COLO668 (cell line): ENCODE measurements at regions not wholly inside any gene's neighbourhood (a gene's known extent, or its start where the extent isn't known, plus 50 kb on each side); places are given as distances from the start of the nearest gene placed in this dataset.

Experiments used
- DNase-seq: peaks from one replicate; lab custom pipeline; 2025; ENCODE audit not compliant: unreplicated experiment; lab: John Stamatoyannopoulos, UW

DNA sequence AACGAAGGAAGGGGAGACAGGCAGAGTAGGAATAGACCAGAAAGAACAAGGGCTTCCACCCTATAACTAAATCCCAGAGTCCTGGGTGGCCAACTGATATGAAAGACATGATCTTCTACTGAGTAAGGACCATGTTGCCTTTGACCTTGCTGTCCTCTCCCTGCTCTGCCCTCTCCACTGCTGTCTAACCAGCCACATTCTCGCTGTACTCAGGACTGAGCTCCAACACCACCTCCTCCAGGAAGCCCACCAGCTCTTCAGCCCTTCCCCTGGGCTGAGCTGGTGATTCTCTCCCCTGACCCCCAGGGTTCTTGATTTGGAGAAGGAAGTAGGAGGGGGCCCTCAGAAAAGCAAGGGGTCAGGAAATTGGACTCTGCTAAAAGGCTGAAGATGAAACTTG, 159.2 kb downstream of the DICER1 start:
- DNase-seq: no peak

DNA sequence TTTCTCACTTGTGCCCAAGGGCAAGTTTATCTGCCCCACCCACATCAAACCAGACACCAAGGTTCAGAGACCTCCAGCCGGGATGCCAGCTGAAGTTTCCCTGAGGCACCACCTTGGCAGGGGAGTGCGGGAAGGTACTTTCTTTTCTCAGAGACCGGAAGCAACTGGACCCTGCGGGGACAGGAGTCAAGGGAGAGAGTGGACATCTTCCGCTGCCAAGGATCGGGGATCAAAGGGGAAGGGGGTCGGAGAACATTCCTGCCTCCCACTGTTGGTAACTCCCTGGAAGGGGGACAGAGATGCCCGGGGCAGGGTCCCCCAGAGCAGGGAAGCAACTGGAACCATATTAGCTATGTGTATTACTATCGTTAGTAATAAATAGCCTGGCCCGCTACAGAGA, 161.8 kb downstream of the DICER1 start:
- DNase-seq: no peak

DNA sequence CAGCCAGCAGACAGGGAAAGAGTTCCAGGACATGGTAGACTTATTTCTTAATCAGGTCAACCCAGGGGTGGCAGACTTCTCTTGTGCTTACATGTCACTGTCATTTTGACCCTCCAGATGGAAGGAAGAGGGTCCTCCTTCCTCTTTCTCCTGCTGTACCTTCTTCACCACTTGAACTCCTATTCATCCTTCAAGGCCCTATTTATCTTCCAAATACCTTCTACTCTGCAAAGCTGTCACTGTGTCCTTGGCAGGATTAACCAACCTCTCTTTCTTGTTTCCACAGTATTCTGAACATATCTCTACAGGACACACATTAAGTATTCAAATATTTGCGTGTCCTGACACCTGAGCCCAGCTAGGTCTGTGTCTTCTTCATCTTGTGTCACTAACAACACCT, 163.1 kb downstream of the DICER1 start:
- DNase-seq: no peak

DNA sequence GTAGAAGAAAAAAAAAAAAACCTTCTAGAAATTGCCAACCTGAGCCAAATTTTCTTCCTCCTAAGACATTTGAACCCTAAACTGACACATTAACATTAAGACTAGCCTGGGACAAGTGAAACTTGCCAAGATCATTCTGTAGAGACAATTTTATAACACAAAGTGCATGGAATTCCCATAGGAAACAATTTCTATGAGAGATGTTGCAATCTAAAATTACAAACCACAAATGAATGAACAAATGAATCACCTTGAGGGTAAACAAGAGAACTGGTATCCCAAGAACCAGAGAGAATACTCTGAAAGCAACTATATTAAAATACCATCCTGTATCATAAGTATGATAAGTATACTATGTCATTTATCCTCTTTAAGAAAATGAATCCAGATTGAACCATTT, 165.3 kb downstream of the DICER1 start:
- DNase-seq: no peak

DNA sequence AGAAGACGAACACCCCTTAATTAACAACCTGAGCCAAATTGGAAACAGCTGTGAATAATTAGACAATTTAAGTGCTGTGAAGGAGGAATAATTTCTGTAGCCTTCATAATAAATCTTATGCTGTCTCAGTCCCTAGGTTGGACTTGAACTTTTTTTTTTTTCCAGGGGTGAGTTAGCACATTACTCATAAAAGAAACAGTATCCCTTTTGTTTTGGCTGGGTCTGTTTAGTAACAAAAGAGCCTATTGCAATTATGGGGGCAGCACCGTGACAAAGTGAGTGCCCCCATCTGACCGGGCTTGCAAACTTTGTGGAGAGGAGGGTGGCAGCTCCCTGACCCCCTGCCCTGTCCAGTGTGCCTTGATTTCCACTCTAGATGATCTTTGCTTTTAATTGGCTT, 167.4 kb downstream of the DICER1 start:
- DNase-seq: no peak

DNA sequence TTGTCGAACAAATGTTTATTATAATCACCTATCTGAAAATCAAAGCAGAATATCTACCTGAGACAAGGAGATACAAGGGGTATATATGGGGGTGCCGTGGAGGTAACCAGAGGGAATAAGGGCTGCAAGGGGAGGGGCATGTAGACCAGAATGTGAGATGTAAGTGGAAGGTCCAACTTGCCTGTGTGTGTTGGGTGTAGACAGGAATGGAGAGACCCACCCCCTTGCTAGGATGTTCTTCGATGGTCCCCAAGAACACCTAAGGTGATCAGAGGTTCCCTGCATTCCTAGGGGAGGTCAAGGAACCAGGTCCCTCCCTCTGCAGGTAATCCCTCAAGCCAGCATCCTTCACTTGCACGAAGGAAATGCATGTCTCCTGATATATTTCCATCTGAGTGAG, 167.9 kb downstream of the DICER1 start:
- DNase-seq: no peak

DNA sequence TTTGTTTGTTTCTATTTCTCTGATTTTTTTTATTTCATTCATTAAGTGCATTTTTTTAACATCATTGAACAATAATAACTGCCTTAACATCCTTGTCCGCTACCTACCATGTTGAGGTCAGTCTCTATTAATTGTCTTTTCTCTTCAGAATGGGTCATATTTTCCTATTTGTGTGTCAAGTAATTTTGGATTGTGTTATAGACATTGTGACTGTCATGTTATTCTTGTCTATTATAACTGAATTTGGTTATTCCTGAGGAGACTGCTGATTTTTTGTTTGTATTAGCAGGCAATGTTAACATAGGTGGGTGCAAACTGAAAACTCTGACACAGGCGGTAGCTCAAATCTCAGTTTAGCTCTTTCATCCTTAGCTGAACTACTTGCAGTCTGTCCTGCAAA, 169.9 kb downstream of the DICER1 start:
- DNase-seq: no peak

DNA sequence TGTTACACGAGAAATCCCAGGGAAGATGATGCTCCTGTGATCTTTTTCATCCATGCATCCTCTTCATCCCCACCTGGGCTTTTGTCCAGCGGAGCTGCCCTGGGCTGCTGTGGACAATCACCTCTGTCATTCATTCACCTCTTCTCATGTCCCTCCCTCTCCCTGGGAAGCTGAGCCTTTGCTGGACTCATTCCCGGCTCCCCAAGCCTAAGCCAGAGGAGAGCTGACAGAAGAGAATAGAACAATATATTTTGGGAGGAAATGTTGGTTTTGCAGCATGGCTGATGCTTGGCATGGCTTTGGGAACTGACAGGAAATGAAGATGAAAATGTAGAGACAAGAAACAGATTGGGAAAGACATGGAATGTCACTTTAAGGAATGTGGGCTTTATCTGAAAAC, 177.4 kb downstream of the DICER1 start:
- no peak for DNase-seq

DNA sequence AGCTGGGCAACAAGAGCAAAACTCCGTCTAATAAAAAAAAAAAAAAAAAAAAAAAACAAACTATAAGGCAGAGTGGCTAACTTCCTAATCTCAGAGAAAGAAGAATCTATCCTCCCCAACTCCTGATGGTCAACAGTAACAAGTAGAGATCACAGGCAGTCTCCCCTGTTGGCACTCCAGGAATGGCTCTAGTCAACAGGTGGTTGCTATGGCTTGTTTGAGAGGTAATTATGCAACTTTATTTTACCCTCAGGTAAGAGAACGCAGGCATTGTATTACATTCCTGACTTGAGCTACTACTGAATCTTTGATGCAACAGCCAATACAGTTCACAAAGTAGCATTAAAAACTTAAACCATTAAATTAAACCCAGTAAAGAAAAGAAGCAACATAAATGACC, 180.3 kb downstream of the DICER1 start:
- no peak for DNase-seq

DNA sequence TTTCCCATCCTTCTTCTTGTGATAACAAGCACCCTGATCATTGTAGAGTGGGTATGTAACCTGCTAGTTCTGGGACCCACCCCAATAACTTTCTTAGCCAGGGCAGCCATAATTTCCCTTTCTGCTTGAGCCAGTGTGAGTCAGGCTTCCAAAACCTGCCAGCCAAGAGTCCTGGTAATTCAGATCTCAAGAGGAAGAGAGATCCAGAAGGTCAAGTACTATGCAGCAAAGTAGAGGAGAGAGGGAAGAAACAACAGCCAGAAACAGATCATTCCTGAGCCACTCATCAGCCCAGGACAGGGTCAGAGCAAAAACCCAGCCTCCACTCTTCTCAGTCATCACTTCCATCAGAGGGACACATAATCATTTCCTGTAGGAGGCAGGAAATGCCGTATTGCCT, 182.0 kb downstream of the DICER1 start:
- DNase-seq: no peak

DNA sequence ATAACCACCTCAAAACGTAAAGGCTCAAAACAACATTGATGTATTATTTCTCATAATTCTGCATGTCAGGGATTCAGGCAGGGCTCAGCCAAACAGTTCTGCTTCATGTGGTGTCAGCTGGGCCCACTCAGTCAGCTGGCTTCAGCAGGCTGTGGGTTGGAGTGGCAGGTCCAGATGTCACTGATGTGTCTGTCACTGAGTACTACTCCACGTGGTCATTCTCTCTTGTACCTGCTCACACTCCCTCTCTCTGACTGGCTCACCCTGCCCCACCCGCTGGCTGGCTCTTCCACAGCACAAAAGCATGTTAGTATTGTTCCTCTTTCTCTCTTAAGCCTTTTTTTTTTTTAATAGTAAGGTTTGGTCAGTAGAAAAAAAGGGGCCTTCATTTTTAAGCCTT, 182.4 kb downstream of the DICER1 start:
- no peak for DNase-seq

DNA sequence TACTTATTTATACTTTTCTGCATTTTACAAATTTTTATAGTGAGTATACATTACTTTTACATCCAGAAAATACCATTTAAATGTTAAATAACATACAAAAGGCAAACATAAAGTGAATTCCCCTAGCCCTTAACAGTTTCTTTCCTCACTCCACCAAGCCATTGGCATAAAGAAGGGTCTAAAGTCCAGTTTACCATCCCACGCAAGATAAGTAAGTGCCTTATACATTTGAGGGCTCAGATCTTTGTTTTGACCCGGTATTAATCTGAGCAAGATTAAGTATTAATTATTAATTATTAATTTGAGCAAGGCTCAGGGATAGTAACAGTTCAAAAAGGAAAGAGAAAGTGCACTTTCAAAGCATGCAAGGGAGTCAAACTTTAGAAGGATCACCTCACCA, 182.9 kb downstream of the DICER1 start:
- no peak for DNase-seq

DNA sequence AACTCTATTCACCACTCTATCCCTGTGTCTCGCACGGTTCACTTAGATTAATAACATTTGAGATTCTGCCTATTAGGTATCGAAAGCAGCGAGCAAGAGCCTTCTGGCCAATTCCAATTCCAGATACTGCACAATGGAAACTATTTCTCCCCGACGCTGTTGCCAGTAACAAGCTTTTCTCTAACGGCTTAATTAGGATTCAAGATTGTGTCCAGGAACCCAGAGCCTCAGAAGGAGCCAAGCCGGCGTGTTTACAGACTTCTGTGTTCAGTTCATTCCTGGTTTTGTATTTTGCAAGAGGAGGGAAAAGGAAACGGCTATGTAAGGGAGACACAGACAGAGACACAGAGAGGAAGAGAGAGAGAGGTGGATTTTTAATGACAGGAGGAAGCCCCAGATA, 185.6 kb downstream of the DICER1 start:
- DNase-seq: no peak

DNA sequence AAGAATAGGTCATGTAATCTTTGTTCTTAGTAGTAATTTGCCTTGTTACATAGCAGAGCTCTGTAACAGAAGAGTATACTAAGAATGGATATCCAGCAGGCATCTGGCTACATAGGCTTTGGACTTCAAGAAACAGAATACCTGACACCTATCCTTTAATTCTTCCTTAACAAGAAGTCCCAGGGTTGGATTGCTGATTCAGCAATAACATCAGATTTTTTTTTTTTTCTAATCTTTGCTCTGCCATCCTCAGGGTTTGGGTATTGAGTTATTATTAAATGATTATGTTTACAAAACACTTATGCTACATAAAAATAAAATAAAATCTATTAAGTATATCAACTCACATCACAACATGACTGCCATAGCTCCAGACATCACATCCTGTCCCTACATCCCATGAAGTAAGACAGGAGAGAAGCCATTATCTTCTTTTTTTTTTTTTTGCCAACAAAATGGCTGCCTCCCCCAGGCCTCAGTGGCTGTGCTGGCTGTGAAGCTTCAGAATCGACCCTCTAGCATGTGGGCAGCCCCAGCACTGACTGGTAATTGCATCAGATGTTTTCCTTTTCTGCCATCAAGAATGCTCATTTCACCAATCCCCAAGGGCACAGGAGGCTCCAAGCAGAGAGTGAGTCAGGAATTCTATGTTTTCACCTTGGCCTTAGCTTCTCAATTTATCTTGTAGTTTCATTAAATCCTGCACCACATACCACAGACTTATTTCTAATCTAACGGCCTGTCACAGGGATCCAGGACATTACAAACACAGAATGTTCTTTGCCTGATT, 186.2 kb downstream of the DICER1 start:
- DNase-seq: no peak

DNA sequence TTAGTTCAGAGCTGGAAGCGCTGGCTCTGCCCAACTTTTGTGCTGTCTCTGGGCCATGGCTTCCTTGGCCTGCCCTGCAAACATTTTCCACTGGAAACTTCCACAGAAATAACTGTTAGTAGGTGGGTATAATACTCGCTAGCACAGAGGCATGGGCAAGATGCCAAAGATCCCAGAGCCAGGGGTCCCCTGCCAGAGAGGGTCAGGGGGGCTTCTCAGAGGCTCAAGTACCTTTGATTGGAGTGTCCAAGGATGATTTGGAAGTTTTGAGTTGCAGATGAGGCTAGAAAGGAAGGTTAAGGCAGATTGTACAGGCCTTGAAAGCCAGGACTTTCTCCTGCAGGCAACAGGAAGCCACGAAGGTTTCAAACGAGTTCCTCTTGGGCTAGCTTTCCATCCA, 187.6 kb downstream of the DICER1 start:
- DNase-seq: no peak

DNA sequence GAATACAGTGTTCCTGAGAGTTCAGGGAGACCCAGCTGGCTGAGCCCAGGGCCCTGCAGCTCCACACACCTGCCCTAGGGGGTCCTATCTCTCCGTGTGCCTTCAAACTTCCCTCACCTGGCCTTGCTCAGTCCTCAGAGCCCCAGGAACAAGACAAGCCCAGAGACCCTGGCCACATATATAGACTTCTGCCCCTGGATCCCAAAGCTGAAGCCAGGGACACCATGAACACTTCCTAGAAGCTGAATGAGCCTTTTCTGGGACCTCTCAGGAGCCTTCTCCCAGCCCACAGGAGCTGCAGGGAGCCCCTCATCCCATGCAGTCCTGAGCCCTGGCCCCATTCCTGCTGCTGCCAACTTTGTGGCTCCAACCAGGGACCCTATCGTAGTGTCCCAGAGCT, 190.5 kb downstream of the DICER1 start:
- DNase-seq: no peak

DNA sequence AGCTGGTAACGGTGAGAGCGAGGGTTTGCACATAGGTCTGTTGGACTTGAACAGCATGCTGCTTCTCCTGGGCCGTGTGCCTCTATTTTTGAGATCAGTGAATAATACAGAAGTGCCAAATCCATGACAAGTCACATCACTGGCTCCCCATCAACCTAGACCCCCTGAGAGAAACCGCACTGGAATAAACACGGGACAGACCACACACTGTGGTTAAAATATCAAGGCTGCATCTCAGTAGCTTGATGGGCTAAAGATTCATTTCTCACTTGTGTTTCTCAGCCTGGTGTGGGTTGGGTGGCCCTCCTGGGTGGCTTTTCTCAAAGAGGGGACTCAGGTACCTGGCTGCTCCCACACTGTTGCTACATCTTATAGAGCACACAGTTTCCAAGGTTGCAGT, 191.0 kb downstream of the DICER1 start:
- DNase-seq: no peak

DNA sequence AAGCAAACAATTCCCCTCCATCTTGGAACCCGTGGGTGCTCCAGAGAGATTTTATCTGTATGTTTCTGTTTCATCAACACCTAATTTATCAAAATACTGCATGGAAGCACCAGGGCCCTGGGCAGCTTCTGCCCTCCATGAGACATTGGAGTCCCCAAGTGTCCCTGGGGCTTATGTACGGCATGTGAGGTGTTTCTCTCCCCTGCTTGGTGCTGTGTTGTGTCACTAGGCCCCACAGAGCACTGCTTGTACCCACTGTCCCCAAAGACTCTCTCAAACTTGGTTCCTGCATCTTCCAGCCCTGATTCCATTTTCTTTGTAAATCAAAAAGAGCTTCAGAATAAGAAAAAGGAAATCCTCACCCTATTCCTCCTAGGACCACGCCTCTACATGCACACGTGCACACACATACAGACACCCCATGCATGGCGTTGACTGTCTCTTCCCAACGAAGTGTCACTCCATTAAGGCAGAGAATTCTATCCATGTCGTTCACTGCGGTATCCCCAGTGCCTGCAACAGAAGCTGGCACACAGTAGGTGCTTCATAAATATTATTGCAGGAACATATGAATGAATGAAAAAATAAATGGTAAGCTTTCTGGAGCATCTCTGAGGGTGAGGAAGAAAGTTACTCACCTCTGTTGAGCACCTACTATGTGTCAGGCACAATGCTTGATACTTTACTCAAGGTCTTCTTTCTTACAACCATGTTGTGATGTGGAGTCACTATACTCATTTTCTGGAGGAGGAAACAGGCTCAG, 191.6 kb downstream of the DICER1 start:
- no peak for DNase-seq

DNA sequence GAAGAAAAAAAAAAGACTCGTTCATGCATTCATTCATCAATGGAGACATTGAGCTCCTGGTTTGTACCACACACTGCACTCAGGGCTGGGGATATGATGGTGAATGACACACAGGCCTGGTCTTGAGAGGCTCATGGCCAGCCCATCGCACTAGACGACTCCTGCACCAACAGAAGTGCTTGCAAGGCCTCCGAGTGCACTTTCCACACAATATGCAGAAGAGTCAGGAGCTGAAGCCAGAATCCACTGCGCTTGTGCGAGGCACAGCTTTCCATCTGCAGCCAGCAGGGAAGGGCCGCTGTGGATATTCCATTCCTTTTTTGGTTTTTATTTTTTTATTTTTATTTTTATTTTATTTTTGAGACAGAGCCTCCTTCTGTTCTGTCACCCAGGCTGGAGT, 192.4 kb downstream of the DICER1 start:
- no peak for DNase-seq

DNA sequence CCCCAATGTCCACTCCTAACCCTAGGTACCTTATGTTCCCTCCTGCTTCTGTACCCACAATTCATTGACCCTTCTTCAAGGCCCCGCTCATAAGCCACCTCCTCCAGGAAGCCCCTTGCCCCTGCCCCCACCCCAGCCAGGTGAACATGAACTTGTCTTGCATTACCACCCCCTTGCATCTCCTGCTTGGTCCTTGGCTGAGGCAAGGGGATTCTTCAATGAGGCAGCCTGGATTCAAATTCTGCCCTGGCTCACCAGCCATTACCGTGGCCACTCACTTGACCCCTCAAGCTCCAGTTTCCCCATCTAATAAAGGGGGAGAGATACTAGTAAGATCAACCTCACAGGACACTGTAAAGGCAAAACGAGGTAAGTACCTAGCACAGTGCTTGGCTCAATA, 193.1 kb downstream of the DICER1 start:
- no peak for DNase-seq

DNA sequence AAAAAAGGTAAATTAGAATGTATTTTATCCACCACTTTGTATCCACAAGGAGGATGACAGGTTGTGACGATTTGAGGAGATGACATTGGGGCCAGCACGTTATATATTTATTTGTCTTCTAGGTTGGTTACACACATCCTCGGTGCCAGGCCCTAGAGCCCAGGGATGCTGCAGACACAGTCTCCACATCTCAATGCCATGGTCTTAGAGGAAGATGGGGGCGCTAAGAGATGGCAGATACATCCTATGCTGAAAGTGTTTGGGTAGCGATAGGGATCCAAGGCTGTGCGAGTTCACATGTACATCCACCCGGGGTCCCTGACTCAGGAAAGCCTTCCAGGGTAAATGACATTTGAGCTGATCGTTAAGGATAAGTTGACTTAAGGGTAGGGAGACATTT, 193.1 kb upstream of the GSC start:
- no peak for DNase-seq

DNA sequence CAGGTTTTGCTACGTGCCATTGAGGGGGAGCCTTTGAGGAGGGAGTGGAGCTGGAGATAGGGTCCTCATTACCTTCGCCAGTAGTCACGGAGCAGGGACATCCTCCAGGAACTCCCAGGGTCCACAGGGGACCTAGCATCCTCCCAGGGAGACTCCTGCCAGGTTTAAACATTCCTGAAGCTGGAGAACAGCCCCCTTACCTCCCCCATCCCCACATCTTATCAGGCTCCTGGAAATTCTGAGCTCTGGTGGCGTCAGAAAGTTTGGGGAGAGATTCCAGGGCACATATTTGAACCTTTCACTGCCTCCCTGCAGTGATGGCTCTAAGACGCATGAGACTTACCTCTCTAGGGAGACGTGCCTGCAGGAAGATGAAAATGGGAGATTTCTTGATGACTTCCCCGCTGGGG, 192.3 kb upstream of the GSC start:
- no peak for DNase-seq
